Stomach (tissue), 8 donors: ENCODE measurements at regions not wholly inside any gene's neighbourhood (a gene's known extent, or its start where the extent isn't known, plus 50 kb on each side); places are given as distances from the start of the nearest gene placed in this dataset.

Experiments
- DNase-seq, 2 donors: peaks; one replicate each; pipeline versions ENCODE4 v3.0.0 to v3.0.0-alpha.2; 2013 to 2019
- H3K27ac ChIP-seq, 5 donors: fragments of 200-600 bp in 4 of 5; sonication (generic) in 4 of 5; one replicate each; pipeline ENCODE4 v1.5.1; 2013 to 2019; ENCODE audit warnings: mild to moderate bottlenecking in 1 of 5, moderate library complexity in 1 of 5
- H3K27me3 ChIP-seq, 3 donors: fragments of 200-600 bp; sonication (generic); one replicate each; pipeline ENCODE4 v1.5.1; 2017 to 2019; ENCODE audit warnings: mixed run types in 1 of 3
- H3K36me3 ChIP-seq, 4 donors: fragments of 200-600 bp; sonication (generic); 1 replicate in 3 of 4; 2 replicates in 1 of 4; pipeline ENCODE4 v1.5.1; 2016 to 2019
- H3K4me1 ChIP-seq, 4 donors: fragments of 200-600 bp; sonication (generic); one replicate each; pipeline ENCODE4 v1.5.1; 2016 to 2019
- H3K4me3 ChIP-seq, 4 donors: fragments of 200-600 bp; sonication (generic) in 3 of 4; one replicate each; pipeline ENCODE4 v1.5.1; 2016 to 2019; ENCODE audit warnings: mild to moderate bottlenecking in 1 of 4
- H3K9me3 ChIP-seq, 4 donors: fragments of 200-600 bp; sonication (generic); one replicate each; pipeline ENCODE4 v1.5.1; 2016 to 2019
- CTCF ChIP-seq, 7 experiments: fragments of 450-650 bp in 4 of 7; fragments of 200-600 bp in 3 of 7; sonication (generic) in 3 of 7; IDR thresholded peaks; one replicate each; pipeline ENCODE4 v1.5.1; 2016 to 2019; ENCODE audit warnings: antibody characterized with exemption in 7 of 7, control low read depth in 2 of 7, mild to moderate bottlenecking in 1 of 7
- EP300 ChIP-seq: sonication (generic); formaldehyde crosslinking; IDR thresholded peaks from one replicate; pipeline ENCODE4 v1.6.1; 2017; ENCODE audit warnings: antibody characterized with exemption
- POLR2A ChIP-seq, 4 donors: fragments of 450-650 bp; IDR thresholded peaks; one replicate each; pipeline ENCODE4 v1.6.1; 2016; ENCODE audit warnings: antibody characterized with exemption in 4 of 4, control low read depth in 2 of 4, mild to moderate bottlenecking in 1 of 4, moderate library complexity in 1 of 4
- POLR2AphosphoS5 ChIP-seq, 3 donors: sonication (generic); formaldehyde crosslinking; IDR thresholded peaks; one replicate each; pipeline ENCODE4 v1.6.1; 2016; ENCODE audit warnings: antibody characterized with exemption in 3 of 3
- WGBS, 5 donors: extraction: QIAGEN DNeasy Blood & Tissue Kit in 3 of 5; methylation state at CpG; one replicate each; pipeline versions ENCODE4 v1.1.5 to v1.1.7; 2013 to 2018; 5-methylcytosine and 5-hydroxymethylcytosine counted together
- intact Hi-C: fragments of 100-400 bp; cut with DNase I; formaldehyde crosslinking; loops from one replicate; pipeline ENCODE4 v1.15.1; 2023; ENCODE audit warnings: low total_unique reads
- donor health status: healthy with polysubstance abuse.
- donor health status: Bipolar disorder and iron deficiency.
- donor health status: healthy.

- no peaks in the 10 kb centered on the region for H3K27me3 ChIP-seq
- no peaks in the 10 kb centered on the region for H3K36me3 ChIP-seq
- no peak for DNase-seq
- no peaks in the 10 kb centered on the region for H3K4me1 ChIP-seq
- no peak overlapping the region for H3K27ac ChIP-seq
- intact Hi-C loops = no loop called here
- TF ChIP-seq POLR2A (IDR thresholded peaks at IDR 0.05) (no peak), CTCF (IDR thresholded peaks at IDR 0.05) (no peak), POLR2AphosphoS5 (IDR thresholded peaks at IDR 0.05) (no peak), EP300 (no peak)
- H3K4me3 ChIP-seq = no peak overlapping the region
- 60 to 74% (median 65%) methylated on average over 9 of the region's 9 CpGs for WGBS, 5 donors
- H3K9me3 ChIP-seq = no peaks in the 10 kb centered on the region
Observed at GRCh38 chr3:194811118-194811517, 125.4 kb downstream of the FAM43A start.

GRCh38 chr3:194812176-194812575, 126.5 kb downstream of the FAM43A start:
- Histone ChIP-seq H3K9me3 (no peaks in the 10 kb centered on the region), H3K4me3 (no peak overlapping the region), H3K36me3 (no peaks in the 10 kb centered on the region), H3K4me1 (no peaks in the 10 kb centered on the region), H3K27ac (no peak overlapping the region), H3K27me3 (no peaks in the 10 kb centered on the region)
- TF ChIP-seq POLR2A (IDR thresholded peaks at IDR 0.05) (no peak), EP300 (no peak), POLR2AphosphoS5 (IDR thresholded peaks at IDR 0.05) (no peak), CTCF (IDR thresholded peaks at IDR 0.05) (no peak)
- 91 to 96% (median 93%) methylated on average over 10 of the region's 10 CpGs for WGBS, 5 donors
- DNase-seq = no peak
- intact Hi-C loops = no loop called here

GRCh38 chr3:194814878-194815357, 129.2 kb downstream of the FAM43A start:
- H3K9me3 ChIP-seq = no peaks in the 10 kb centered on the region
- H3K4me1 ChIP-seq = no peaks in the 10 kb centered on the region
- no peak overlapping the region for H3K27ac ChIP-seq
- H3K36me3 ChIP-seq = no peaks in the 10 kb centered on the region
- H3K27me3 ChIP-seq = no peaks in the 10 kb centered on the region
- 77 to 92% (median 86%) methylated on average over 5 of the region's 5 CpGs for WGBS, 5 donors
- intact Hi-C loops = no loop called here
- no peak overlapping the region for H3K4me3 ChIP-seq
- TF ChIP-seq EP300 (no peak), CTCF (IDR thresholded peaks at IDR 0.05) (no peak), POLR2AphosphoS5 (IDR thresholded peaks at IDR 0.05) (no peak), POLR2A (IDR thresholded peaks at IDR 0.05) (no peak)
- peak in 1 of 2 donors; percentile 48 for DNase-seq

- WGBS, 5 donors = 86 to 89% (median 87%) methylated on average over 12 of the region's 12 CpGs
- no peaks in the 10 kb centered on the region for H3K27me3 ChIP-seq
Observed at GRCh38 chr3:194816748-194817591, 131.3 kb downstream of the FAM43A start.

More at GRCh38 chr3:194816748-194817591, 131.3 kb downstream of the FAM43A start:
- H3K9me3 ChIP-seq = no peaks in the 10 kb centered on the region
- H3K4me1 ChIP-seq = no peaks in the 10 kb centered on the region
- intact Hi-C loops = no loop called here
- no peak overlapping the region for H3K4me3 ChIP-seq
- H3K27ac ChIP-seq = no peak overlapping the region
- no peaks in the 10 kb centered on the region for H3K36me3 ChIP-seq
- no peak for TF ChIP-seq POLR2AphosphoS5 (IDR thresholded peaks at IDR 0.05)
- TF ChIP-seq POLR2A (IDR thresholded peaks at IDR 0.05) = no peak
- TF ChIP-seq EP300 = no peak
- no peak for TF ChIP-seq CTCF (IDR thresholded peaks at IDR 0.05)
- no peak for DNase-seq
